GM19397 (cell line): ENCODE measurements at regions not wholly inside any gene's neighbourhood (a gene's known extent, or its start where the extent isn't known, plus 50 kb on each side); places are given as distances from the start of the nearest gene placed in this dataset.
"Not testable (repeated sequence)": the region's sequence is repeated elsewhere in the genome, so short reads cannot be mapped to it uniquely, and the experiment has no call there.

ENCODE experiments used
- ATAC-seq: cut with Tn5 transposase; IDR thresholded peaks from one replicate; pipeline ENCODE4 v1.9.1; 2021; ENCODE audit warnings: mild to moderate bottlenecking, moderate library complexity; ENCODE audit not compliant: unreplicated experiment

DNA sequence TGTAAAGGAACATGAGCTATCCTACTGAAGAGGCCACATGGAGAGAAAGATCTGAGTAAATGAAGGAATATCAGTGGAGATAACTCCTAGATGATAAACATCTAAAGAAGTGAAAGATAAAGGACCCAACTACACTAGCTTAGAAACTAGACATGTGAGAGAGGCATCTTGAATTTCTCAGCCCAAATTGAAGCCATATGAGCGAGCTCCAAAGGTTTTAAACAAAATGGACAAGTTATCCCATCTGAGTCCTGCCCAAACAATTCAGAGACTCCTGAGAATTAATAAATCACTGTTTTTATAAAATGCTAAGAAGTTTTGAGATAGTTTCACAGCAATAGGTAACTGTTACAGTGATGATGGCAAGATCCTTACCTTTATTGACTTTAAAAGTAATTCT lies 438.9 kb downstream of the NAV3 start:
- ATAC-seq, result no peak

DNA sequence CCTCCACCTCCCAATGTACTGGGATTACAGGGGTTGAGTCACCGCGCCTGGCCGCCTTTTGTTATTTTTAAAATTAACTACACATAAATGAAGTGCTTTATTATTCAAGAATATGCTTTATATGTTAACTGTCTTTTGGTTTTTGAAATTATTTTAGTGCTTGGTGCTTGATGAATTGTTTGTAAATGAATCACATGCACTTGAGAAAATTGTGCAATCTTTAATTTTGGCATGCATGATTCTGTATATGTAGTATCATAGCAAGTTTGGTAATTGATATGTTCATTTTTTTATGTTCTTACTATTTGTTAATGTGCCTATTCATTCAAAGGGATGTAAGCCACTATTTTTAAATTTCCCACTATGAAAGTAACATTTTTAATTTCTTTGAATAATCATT lies 440.9 kb downstream of the NAV3 start:
- no peak for ATAC-seq

DNA sequence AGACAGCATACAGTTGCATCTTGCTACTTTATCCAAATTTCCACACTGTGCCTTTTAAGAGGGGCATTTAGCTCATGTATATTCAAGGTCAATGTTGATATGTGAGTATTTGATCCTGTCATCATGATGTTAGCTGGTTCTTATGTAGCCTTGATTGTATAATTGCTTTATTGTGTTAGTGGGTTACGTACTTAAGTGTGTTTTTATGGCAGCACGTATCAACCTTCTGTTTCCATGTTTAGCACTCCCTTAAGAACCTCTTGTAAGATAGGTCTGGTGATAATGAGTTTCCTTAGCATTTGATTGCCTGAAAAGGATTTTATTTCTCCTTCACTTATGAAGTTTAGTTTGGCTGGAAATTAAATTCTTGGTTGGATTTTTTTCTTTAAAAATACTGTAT lies 445.2 kb downstream of the NAV3 start:
- no peak for ATAC-seq

DNA sequence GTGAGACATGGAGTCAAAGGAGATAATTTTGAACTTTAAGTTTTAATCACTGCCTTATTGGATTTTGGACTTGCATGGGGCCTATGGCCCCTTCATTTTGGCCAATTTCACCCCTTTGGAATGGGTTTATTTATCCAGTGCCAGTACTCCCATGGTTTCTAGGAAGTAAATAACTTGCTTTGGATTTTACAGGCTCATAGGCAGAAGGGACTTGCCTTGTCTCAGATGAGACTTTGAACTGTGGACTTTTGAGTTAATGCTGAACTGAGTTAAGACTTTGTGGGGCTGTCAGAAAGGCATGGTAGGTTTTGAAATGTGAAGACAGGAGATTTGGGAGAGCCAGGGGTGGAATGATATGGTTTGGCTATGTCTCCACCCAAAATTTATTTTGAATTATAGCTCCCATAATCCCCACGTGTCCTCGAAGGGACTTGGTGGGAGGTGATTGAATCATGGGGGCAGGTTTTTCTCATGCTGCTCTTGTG lies 448.1 kb downstream of the NAV3 start:
- no peak for ATAC-seq

DNA sequence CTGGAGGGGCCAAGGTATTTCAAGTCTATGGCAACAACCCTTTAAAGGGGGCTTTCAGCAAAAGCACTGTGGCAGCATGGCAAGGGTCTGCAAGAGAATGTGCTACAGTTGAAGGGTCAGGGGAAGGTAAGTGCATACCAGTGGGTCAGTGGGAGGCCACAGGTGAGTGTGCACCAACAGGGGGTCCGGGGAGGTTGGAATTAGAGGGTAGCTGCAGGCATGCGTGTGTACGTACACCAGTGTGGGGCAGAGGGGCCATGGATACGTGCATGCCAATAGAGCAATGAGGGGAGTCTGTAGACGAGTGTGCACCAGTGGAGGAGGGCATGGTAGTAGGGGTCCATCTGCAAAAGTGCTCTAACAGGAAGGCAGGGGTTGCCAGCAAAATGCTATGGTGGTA lies 448.9 kb downstream of the NAV3 start:
- ATAC-seq, result no peak

DNA sequence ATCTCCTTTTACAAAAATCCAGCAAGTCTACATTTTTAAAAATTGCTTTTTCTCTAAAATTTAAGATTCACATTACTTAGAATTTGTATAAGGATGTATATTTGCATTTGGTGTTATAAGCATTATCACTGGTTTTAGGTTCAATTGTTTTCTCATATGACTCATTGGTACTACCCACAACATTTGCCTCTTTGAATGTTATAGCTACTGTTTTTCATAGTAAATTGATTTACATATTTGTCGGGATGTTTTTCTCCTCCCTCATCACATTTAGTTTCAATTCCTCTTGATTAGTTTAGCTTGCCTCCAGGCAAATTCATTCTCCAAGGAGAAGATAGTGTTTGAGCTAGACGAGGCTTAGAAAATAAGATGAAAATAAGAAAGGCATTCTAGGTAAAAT lies 450.4 kb downstream of the NAV3 start:
- not testable (repeated sequence) for ATAC-seq

DNA sequence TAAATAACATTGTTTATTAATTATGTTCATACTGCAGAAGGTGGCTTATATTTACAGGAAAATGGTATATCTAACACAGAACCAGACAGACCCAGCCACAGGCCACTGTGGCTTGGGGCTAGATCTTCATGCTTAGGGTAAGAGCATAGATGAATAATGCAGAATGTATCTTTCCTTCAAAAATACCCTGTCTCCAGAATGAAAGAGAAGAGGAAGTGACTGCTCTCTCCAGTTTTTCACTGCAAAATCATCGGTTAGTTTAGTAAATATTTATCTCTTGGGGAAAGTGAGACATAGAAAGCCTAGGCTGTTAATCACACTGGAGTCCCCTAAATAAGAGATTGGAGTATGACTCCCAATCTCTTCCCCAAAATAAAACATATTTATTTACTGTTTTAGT lies 453.7 kb downstream of the NAV3 start:
- ATAC-seq, result no peak

DNA sequence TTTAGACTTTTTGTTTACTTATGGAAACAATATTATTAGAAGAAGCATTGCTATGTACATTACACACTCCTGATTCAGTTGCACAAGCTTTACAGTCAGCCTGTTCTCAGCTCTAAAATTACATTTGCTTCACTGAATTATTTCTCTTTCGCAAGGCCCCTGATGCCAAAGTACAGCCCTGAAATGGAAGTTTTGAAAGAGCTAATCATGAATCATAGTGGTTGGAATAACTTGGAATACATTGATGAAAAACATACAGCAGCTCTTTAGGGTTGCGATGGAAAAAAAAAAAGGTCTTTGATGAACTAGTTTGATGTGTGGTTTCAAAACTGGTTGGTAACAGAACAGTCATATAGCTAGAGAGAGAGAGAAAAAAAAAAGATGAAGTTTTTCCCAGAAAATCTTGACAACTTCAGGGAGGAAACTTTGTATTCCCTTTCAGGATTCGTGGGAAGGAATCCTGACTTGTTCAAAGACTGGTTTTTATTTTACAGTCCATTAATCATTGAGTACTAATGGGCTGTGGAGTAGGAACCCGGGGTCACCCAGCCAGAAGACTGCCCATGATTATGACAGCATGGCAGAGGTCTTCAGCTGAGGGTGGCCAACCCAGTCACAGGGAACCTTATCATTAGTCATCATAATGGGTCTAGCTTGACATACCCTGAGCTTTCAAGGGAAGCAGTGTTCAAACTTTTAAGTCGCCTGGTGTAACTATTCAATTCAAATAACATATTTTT lies 460.1 kb downstream of the NAV3 start:
- no peak for ATAC-seq

DNA sequence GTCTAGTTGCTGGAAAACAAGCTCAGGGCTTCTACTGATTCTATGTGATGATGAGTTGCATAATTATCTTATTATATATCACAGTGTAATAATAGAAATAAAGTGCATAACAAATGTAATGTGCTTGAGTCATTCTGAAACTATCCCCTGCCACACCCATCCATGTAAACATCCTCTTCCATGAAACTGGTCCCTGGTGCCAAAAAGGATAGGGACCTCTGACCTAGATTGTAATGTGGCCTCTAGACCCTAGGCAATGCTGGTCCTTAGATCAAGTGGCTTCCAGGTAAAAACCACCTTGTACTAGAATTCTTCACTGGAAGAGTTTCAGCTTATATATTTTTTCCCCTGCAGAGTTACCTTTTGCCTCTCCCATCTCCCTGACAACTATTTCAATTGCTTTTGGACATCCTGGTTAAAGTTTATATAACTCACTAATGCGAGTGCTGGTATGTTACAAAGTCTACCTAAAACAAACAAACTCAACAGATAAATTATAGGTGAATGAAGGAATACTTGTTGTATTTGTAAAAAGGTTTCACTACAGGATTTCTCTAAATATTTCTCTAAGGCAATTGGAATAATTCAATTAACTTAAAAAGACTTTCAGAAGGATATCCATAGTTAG lies 462.5 kb downstream of the NAV3 start:
- no peak for ATAC-seq

DNA sequence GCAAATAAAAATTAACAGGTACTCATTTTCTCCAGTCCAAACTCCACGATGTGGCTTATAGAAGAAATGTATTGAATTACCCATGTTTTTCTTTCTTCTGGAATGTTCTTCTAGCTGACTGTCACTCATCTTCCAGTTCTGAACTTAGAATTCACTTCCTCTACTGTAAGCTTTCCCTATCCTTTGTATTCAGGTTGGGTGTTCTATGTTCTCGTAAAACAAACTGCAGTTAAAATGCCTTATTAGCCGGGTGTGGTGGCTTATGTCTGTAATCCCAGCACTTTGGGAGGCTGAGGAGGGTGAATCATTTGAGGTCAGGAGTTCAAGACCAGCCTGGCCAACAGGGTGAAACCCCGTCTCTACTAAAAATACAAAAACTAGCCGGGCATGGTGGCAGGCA lies 470.6 kb downstream of the NAV3 start:
- ATAC-seq, result not testable (repeated sequence)

DNA sequence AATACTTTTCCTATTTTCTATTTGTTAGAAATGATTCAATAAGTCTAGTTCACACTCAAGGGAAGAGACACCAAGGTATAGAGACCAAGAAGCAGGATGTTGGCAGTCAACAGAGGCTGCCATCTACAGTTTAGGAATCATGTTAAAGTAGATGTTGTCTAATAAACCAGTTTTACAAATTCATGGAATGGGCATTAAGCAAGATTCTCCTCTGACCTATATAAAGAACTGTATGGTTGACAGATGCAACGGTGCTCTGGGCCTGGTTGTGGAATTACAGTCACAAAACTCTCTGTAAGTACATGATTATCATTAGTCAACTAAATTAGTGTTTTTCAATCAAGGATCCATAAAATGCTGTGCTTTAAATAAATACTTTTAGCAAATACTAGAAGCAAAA lies 475.1 kb downstream of the NAV3 start:
- ATAC-seq, result no peak

DNA sequence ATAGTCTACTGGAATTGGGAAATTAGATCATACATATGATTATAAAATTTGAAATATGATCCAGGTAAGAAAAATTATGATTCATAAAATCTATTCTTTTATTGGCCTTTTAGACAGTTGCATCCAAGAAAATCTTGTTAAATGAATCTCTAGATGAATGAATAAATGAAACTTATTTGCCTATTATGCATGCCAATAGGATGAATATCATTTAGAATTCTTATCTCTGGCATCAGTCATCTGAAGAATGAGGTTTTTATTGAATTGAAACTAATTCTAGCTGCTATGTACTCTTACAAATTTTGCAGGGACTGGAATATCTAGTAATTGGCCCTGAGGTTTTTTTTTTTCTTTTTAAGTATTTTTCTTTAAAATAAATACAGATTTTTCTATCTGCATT lies 475.5 kb downstream of the NAV3 start:
- no peak for ATAC-seq

DNA sequence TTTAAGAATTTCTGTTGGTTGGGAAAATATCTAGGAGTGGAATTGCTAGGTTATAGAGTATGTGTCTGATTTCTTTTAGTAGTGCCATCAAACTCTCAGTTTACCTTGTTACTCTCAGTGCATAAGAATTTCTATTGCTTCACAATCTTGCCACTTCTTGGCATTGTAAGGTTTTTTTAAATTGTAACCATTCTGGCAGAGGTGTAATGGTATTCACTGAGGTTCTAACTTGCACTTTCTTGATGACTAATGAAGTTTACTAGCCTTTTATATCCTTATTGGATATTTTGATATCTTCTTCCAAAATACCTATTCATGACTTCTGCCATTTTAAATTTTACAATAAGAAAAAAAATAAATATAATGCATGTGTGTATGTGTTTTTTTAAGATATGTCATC lies 478.0 kb downstream of the NAV3 start:
- ATAC-seq, result no peak

DNA sequence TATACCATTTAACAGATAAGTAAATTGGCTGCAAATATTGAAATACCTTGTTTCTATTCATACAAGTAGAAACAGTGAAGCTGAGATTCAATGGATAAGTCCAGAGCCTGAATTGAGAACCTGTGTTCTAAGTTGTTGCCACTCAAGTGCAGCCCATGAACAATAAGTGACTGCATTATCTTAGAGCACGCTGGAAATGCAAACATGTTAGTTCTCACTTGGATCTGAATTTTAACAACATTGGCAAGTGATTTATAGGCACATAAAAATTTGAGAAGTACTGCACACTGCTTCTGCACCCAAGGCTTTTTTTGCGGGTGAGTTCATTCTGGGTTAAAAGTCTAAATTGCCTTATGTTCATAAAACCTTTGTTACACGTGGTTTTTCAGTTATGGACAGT lies 484.3 kb downstream of the NAV3 start:
- no peak for ATAC-seq

DNA sequence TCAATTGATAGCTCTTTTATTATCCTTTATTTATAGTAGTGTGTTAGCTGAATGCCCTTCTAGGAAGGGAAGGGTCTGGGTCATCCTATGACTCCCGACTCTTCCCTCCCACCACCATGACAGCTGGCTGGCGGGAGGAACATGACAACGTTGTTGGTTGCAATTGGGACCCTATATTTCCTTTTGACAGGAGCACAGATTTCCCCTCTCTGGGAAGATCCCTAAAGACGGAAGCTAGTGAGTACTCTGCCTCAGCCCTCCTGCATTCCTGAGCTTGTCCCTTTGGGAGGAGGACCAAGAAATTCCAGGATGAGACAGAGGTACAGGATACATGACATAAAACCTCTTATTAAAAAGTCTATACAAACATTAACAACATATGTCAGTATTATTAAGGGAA lies 485.4 kb downstream of the NAV3 start:
- no peak for ATAC-seq

DNA sequence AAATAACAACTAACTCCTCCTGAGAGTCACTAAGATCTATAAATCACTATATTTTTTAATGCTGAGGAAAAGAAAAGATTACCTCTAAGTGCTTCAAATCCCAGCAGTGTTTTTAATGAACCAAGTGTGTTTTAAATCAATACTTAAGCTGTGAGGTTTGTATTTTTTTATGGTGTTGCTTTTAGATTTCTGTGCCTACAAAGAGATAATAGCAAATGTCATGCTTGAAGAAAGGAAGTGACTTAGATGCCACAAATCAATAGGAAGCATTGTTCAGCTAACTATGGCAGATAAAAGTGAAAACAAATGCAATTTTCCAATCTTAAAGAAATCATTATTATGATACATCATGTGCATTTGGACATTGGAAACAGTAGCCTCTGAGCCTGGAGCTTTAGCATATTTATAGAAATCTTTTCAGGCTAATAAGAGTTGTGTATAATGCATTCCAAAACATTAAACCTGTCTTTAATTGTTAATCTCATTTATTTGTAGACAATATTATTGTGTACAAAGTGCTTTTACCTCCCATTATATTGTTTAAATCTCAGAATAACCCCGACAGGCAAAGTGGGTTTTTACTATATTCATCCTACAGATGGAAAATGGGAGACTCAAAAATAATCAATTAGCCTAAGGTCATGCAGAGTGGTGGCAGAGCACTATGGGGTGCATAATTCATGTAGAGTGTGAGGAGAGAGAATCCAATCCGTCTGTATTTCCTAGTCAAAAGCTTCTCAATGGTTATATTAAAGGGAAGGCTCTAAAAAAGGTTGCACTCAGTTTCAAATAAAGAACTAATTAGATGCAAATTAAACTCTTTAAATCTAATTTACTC lies 486.2 kb downstream of the NAV3 start:
- no peak for ATAC-seq

DNA sequence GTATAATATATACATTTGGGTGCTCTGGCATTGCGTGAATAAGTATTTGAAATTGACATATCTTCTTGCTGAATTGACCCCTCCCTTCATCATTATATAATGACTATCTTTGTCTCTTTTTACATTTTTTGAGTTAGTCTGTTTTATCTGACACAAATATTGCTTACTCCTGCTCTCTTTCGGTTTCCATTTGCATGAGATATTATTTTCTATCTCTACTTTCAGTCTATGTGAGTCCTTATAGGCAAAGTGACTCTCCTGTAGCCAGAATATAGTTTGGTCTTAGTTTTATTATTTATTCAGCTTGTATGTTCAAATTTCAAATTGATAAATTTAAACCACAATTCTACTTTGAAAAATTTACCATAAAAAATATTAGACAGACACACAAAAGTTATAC lies 491.0 kb downstream of the NAV3 start:
- no peak for ATAC-seq

DNA sequence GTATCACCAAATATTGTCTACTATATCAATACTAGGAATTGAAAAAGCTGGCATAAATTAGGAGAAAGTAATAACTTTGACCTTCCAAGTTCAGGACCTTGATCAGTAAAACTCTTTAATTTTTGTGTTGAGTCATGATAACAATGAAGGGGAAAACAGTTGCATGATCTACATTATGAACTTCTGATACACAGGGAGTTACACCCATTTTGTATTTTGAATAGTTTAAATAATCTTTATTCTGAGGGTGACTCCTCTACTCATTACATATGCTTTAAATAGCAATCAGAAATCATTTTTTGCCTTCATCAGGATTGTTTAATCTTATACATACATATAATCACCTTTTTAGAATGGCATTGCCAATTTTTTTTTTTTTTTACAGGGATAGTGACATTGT lies 492.5 kb downstream of the NAV3 start:
- ATAC-seq, result no peak

DNA sequence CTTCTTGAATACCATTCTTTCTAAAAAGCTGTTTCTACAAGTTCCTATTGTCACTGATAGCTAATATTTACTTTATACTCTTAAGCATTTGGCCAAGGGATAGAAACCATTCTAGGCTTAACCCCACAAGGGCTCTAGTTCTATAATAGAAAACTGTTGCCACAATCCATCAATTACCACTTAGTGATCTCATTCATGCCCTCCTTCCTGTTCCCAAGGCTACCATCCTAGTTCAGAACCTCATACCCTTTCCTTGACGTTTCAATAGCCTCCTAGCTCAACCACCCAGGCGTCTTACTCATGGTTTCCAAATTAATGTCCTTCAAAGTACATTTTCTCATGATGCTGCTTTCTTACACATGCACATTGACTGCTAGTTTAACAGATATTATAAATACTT lies 493.5 kb downstream of the NAV3 start:
- ATAC-seq, result no peak

DNA sequence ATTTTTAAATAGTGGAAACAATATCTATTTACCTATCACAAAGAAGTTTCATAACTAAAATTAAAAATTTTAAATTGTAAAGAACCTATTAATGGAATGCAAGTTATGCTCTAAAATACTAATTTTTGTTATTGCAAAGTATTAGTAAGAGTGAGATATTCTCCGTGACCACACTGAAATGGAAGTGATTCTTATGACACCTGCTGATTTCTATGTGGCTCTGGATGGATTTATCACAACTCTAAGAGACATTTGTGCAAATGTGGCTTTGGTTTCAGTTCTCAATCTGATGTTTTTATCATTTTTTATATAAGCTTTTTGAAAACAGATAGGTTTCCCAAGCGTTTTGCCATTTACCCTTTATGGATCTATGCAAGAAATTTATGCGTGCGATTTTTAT lies 497.8 kb downstream of the NAV3 start:
- no peak for ATAC-seq

DNA sequence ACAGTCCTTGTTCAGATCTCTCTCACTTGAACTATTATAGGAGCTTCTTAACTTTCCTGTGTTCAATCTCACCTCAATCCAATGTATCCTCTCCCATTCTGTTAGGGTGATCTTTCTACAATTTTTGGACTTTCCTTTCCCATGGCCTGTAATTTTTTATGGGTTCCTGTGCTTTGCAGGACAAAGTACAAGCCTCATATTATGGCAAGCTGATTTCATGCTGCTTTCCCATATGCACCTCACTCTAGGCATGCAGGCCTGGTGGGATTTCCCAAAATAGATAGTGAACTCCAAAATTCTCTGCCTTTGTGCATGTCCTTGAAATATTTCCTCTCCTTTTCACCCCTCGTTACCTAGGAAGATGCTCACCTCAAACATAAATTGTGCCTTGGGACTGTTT lies 499.4 kb downstream of the NAV3 start:
- no peak for ATAC-seq

DNA sequence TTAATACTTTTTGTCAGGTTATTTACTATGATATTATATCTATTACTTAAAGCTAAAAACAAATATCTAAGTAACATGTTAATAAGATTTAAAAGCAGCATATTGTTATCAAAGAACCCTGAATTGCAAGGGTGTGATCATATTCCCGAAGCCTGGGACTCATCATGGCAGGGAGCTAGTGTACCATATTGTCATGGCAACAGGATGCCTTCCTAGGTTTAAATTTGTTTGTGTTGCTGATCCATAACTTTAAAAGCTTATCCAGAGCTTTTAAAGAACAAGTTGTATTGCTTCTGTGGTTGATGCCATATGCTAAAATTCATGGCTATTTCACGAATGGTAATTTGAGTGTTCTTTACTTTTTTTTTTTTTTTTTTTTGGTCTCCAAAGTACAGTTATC lies 500.5 kb downstream of the NAV3 start:
- ATAC-seq, result no peak
